ENCODE measurements at regions not wholly inside any gene's neighbourhood (a gene's known extent, or its start where the extent isn't known, plus 50 kb on each side); places are given as distances from the start of the nearest gene placed in this dataset.

GRCh38 chr5:57717555-57717954 is 234.9 kb upstream of the ACTBL2 start:
- ATAC-seq (ENCODE audit: low read depth) (no peak), DNase-seq (no peak)
- H3K27ac ChIP-seq (ENCODE audit: low read length in 2 of 2) = no peak overlapping the region
- H3K9me3 ChIP-seq (ENCODE audit: control extremely low read depth in 1 of 3, control insufficient read depth in 2 of 3, insufficient read depth in 1 of 3, low read length in 2 of 3) = no peaks in the 10 kb centered on the region
- H3K9me3 Mint-ChIP-seq (ENCODE audit: insufficient read depth) = no peaks in the 10 kb centered on the region
- no CpG with 5 or more reads among the region's 4 CpGs for WGBS (ENCODE audit: insufficient coverage)
- TF ChIP-seq CTCF (IDR thresholded peaks at IDR 0.05) (no peak), EZH2 (IDR thresholded peaks at IDR 0.05; ENCODE audit: borderline replicate concordance, insufficient read depth, low read depth, low read length, poor library complexity, severe bottlenecking) (no peak)
- no peaks in the 10 kb centered on the region for H3K79me2 ChIP-seq (ENCODE audit: control insufficient read depth, insufficient read depth, low read length)
- H3K4me1 ChIP-seq (ENCODE audit: control insufficient read depth in 2 of 2, insufficient read depth in 2 of 2, low read length in 2 of 2) = no peaks in the 10 kb centered on the region
- intact Hi-C loops (cut with micrococcal nuclease) = no loop called here
- peaks cover 4% of the 10 kb centered on the region for H3K27me3 Mint-ChIP-seq
- H3K36me3 ChIP-seq (replicated peaks in 1 of 2; ENCODE audit: control extremely low read depth in 1 of 2, control insufficient read depth in 1 of 2, extremely low read depth in 1 of 2, insufficient read depth in 2 of 2, low read length in 1 of 2) = no peaks in the 10 kb centered on the region
- no peaks in the 10 kb centered on the region for H4K20me1 ChIP-seq (ENCODE audit: control insufficient read depth, insufficient read depth, low read length, poor library complexity, severe bottlenecking)
- ChIA-PET CTCF (no interaction called here), POLR2A (no interaction called here)
- no peak overlapping the region for H3K4me3 ChIP-seq (ENCODE audit: control extremely low read depth in 1 of 5, extremely low read depth in 1 of 5, insufficient read depth in 1 of 5, low read depth in 2 of 5, low read length in 4 of 5)
- H3K4me1 Mint-ChIP-seq = no peaks in the 10 kb centered on the region
- no peak overlapping the region for H3K27ac Mint-ChIP-seq
- H3K27me3 ChIP-seq (replicated peaks in 1 of 4; ENCODE audit: control extremely low read depth in 1 of 4, control insufficient read depth in 3 of 4, insufficient read depth in 4 of 4, low read length in 3 of 4) = no peaks in the 10 kb centered on the region
- no peak overlapping the region for H2AFZ ChIP-seq (ENCODE audit: insufficient read depth, low read depth, low read length, poor library complexity, severe bottlenecking)
- H3K4me2 ChIP-seq (replicated peaks; ENCODE audit: low read depth, low read length, poor library complexity, severe bottlenecking) = no peak overlapping the region
- H3K9ac ChIP-seq (ENCODE audit: low read length) = no peak overlapping the region
- no peak overlapping the region for H3K4me3 Mint-ChIP-seq

- no peaks in the 10 kb centered on the region for H4K20me1 ChIP-seq (ENCODE audit: control insufficient read depth, insufficient read depth, low read length, poor library complexity, severe bottlenecking)
- no peaks in the 10 kb centered on the region for H3K4me1 ChIP-seq (ENCODE audit: control insufficient read depth in 2 of 2, insufficient read depth in 2 of 2, low read length in 2 of 2)
- H3K4me2 ChIP-seq (replicated peaks; ENCODE audit: low read depth, low read length, poor library complexity, severe bottlenecking) = no peak overlapping the region
- ChIA-PET CTCF (no interaction called here), POLR2A (no interaction called here)
- no CpG with 5 or more reads among the region's 3 CpGs for WGBS (ENCODE audit: insufficient coverage)
- intact Hi-C loops (cut with micrococcal nuclease) = no loop called here
- no peaks in the 10 kb centered on the region for H3K79me2 ChIP-seq (ENCODE audit: control insufficient read depth, insufficient read depth, low read length)
- no peak for ATAC-seq (ENCODE audit: low read depth)
- no peaks in the 10 kb centered on the region for H3K36me3 ChIP-seq (replicated peaks in 1 of 2; ENCODE audit: control extremely low read depth in 1 of 2, control insufficient read depth in 1 of 2, extremely low read depth in 1 of 2, insufficient read depth in 2 of 2, low read length in 1 of 2)
- DNase-seq = no peak
- Mint-ChIP-seq H3K4me3 (no peak overlapping the region), H3K27me3 (peaks cover 4% of the 10 kb centered on the region), H3K4me1 (no peaks in the 10 kb centered on the region), H3K27ac (no peak overlapping the region), H3K9me3 (ENCODE audit: insufficient read depth) (no peaks in the 10 kb centered on the region)
- no peak overlapping the region for H3K4me3 ChIP-seq (ENCODE audit: control extremely low read depth in 1 of 5, extremely low read depth in 1 of 5, insufficient read depth in 1 of 5, low read depth in 2 of 5, low read length in 4 of 5)
- no peaks in the 10 kb centered on the region for H3K27me3 ChIP-seq (replicated peaks in 1 of 4; ENCODE audit: control extremely low read depth in 1 of 4, control insufficient read depth in 3 of 4, insufficient read depth in 4 of 4, low read length in 3 of 4)
- H3K27ac ChIP-seq (ENCODE audit: low read length in 2 of 2) = no peak overlapping the region
- H2AFZ ChIP-seq (ENCODE audit: insufficient read depth, low read depth, low read length, poor library complexity, severe bottlenecking) = no peak overlapping the region
- TF ChIP-seq CTCF (IDR thresholded peaks at IDR 0.05) (no peak), EZH2 (IDR thresholded peaks at IDR 0.05; ENCODE audit: borderline replicate concordance, insufficient read depth, low read depth, low read length, poor library complexity, severe bottlenecking) (no peak)
- no peaks in the 10 kb centered on the region for H3K9me3 ChIP-seq (ENCODE audit: control extremely low read depth in 1 of 3, control insufficient read depth in 2 of 3, insufficient read depth in 1 of 3, low read length in 2 of 3)
- H3K9ac ChIP-seq (ENCODE audit: low read length) = no peak overlapping the region
Observed at GRCh38 chr5:57716661-57717060, 234.1 kb upstream of the ACTBL2 start.
